BE2C (cell line): ENCODE measurements at regions not wholly inside any gene's neighbourhood (a gene's known extent, or its start where the extent isn't known, plus 50 kb on each side); places are given as distances from the start of the nearest gene placed in this dataset.
"Not testable (repeated sequence)": the region's sequence is repeated elsewhere in the genome, so short reads cannot be mapped to it uniquely, and the experiment has no call there.

Experiments used
- DNase-seq: peaks from one replicate; pipeline ENCODE4 v3.0.0-alpha.2; 2020
- H3K27me3 ChIP-seq: fragments of 250-450 bp; sonication (Bioruptor Pico); 2 replicates; pipeline ENCODE4 v1.5.1; 2020; ENCODE audit warnings: mild to moderate bottlenecking
- H3K36me3 ChIP-seq: fragments of 250-450 bp; sonication (Bioruptor Pico); 2 replicates; pipeline ENCODE4 v1.5.1; 2020; ENCODE audit warnings: mild to moderate bottlenecking
- H3K4me1 ChIP-seq: fragments of 250-450 bp; sonication (Bioruptor Pico); 2 replicates; pipeline ENCODE4 v1.5.1; 2020
- H3K4me3 ChIP-seq: 2 replicates; pipeline ENCODE4 v1.5.1; 2011; ENCODE audit warnings: low read depth, low read length
- H3K9me3 ChIP-seq: fragments of 250-450 bp; sonication (Bioruptor Pico); 2 replicates; pipeline ENCODE4 v1.5.1; 2020
- CTCF ChIP-seq: IDR thresholded peaks from 2 replicates; pipeline ENCODE4 v1.5.1; 2012; ENCODE audit warnings: mild to moderate bottlenecking, low read depth, low read length

DNA sequence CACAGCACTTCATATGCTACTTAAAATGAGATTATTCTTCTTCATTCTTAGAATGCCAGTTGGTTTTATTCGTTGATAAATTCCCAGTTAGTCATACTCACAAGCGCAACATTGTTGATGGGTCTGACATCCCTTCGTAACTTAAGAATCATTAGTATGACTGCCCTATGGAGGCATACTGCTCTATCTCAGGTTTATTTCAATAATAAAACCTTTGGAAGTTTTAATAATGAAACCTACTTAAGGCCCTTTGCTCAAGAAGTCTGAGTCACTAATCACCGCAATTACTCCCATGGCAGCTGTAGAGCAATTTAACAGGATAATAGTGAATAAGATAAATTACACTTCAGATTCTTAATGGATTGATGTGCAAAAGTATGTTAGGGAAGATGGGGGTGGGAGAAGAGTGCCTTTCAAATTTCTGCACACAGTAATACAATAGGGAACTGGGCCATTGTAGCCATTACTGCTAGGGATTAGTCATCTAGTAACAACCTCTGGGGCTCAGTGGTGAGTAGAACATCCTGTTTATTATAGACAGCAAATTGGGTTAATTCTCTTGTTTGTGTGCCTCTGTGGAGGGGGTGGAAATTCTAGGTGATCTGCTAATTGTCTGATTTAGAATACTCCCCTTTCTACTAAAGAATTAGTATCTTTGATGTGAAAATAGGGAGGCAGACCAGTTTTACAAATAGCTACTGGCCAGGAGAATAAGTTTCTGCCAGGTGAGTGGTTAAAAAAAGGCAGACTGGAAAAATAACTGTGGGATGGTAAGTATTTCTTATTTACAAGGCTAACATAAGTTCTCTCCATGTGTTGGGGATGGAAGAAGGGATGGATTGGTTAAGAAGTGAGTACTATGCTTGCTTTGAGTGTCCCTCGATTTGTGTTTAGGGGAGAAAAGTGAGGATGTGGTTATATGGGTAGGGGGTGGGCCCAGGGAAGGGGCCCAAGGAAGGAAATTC is 74.5 kb upstream of the VKORC1L1 start:
- H3K27me3 ChIP-seq, result 0 out of 2 replicates have a peak, but pooled peaks cover 4% of the 10 kb centered on the region
- no peaks in the 10 kb centered on the region for H3K4me1 ChIP-seq
- no peak overlapping the region for H3K4me3 ChIP-seq
- no peak for TF ChIP-seq CTCF
- no peaks in the 10 kb centered on the region for H3K36me3 ChIP-seq
- H3K9me3 ChIP-seq, result no peaks in the 10 kb centered on the region
- DNase-seq, result no peak

- not testable (repeated sequence) for H3K4me3 ChIP-seq, H3K4me1 ChIP-seq
Measured at GRCh38 chr7:65800191-65800590, 72.7 kb upstream of the VKORC1L1 start.

DNA sequence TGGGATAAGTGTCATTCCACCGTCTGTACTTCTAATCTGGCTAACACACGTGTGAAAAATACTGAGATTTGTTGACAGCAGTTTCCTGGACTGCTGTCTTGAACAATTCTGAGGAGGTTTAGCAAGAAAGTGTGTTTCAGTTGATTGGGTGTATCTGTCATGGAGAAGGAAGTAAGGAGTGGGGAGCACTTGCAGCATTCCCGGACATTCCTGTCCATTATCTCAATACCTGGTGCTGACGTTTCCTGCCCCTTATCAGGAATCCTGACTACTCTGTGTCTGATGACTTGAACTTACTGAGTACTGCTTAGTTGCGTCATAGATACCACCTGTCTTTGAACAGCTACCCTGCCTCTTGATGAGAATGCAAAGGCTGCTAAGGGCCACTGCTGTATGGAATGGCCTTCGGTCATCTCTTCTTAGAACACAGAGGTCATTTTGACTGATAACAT is 72.0 kb upstream of the VKORC1L1 start:
- no peak for DNase-seq
- no peaks in the 10 kb centered on the region for H3K9me3 ChIP-seq
- no peaks in the 10 kb centered on the region for H3K4me1 ChIP-seq
- H3K27me3 ChIP-seq, result peaks cover 10% of the 10 kb centered on the region; the same call in 1 of the 2 replicates
- no peak overlapping the region for H3K4me3 ChIP-seq
- H3K36me3 ChIP-seq, result no peaks in the 10 kb centered on the region
- TF ChIP-seq CTCF, result no peak

More at GRCh38 chr7:65800191-65800590, 72.7 kb upstream of the VKORC1L1 start:
- DNase-seq, H3K36me3 ChIP-seq, H3K9me3 ChIP-seq, H3K27me3 ChIP-seq: not testable (repeated sequence)

DNA sequence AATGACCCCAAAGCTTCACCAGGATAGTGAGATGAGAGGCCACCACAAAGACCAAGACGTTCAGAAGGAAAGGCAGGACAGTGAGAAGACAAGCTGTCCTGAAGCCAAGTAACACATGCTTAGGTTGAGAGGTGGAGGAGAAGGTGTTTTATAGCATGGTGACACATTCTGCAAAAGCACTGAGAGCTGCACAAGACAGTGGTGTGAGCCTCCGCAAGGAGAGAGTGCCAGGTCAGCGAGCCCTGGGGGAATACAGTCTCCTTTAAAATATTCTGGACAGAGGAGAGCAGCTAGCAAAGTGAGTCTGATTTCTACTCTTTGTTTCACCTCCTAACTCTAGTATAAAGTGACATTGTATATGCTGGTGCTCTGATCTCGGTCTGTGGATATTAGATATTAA is 68.0 kb upstream of the VKORC1L1 start:
- Histone ChIP-seq H3K36me3 (no peaks in the 10 kb centered on the region), H3K4me1 (no peaks in the 10 kb centered on the region), H3K27me3 (peaks cover 10% of the 10 kb centered on the region; the same call in 1 of the 2 replicates), H3K4me3 (no peak overlapping the region), H3K9me3 (no peaks in the 10 kb centered on the region)
- DNase-seq, result no peak
- no peak for TF ChIP-seq CTCF

DNA sequence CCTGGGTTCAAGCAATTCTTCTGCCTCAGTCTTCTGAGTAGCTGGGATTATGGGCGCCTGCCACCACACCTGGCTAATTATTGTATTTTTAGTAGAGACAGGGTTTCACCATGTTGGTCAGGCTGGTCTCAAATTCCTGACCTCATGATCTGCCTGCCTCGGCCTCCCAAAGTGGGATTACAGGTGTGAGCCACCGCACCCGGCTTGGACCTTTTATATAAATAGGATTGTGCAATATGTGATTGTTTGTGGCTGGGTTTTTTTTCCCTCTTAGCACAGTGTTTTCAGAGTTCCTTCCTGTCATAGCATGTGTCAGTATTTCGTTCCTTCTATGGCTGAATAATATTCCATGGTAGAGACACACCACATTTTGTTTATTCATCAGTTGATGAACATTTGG is 65.8 kb upstream of the VKORC1L1 start:
- not testable (repeated sequence) for H3K36me3 ChIP-seq, DNase-seq, H3K4me3 ChIP-seq, H3K27me3 ChIP-seq, H3K9me3 ChIP-seq, H3K4me1 ChIP-seq

DNA sequence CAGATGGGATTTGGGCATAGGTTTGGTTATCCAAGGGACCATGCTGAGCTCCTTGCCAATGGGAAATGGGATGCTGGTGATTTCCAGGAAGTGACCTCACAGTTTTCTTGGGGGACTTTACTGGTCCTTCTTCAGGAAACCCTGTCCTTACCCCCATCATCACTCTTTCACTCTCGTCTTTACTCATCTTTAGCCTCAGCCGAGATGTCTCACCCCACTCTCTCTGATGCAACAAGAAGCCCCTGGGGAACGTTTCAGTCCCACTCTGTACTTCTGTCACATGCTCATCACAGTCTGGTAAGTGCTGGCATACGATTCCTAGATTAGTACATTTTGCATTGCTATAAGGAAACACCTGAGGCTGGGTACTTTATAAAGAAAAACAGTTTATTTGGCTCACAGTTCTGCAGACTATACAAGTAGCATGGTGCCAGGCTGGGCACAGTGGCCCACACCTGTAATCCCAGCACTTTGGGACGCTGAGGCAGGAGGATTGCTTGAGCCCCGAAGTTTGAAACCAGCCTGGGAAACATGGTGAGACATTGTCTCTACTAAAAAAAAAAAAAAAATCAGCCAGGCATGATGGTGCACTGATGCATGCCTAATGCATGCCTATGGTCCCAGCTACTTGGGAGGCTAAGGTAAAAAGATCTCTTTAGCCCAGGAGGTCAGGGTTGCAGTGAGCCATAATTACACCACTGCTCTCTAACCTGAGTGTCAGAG is 63.5 kb upstream of the VKORC1L1 start:
- no peaks in the 10 kb centered on the region for H3K9me3 ChIP-seq
- TF ChIP-seq CTCF, result no peak
- DNase-seq, result no peak
- H3K36me3 ChIP-seq, result no peaks in the 10 kb centered on the region
- H3K4me1 ChIP-seq, result no peaks in the 10 kb centered on the region
- no peak overlapping the region for H3K4me3 ChIP-seq
- peaks cover 6% of the 10 kb centered on the region; the same call in 1 of the 2 replicates for H3K27me3 ChIP-seq

GRCh38 chr7:65809982-65810288 is 62.9 kb upstream of the VKORC1L1 start:
- no peak for DNase-seq
- Histone ChIP-seq H3K4me3 (no peak overlapping the region), H3K36me3 (no peaks in the 10 kb centered on the region), H3K9me3 (no peaks in the 10 kb centered on the region), H3K27me3 (peaks cover 4% of the 10 kb centered on the region; the same call in 1 of the 2 replicates), H3K4me1 (no peaks in the 10 kb centered on the region)
- no peak for TF ChIP-seq CTCF
